Thoracic aorta (tissue), 2 donors: ENCODE measurements at regions not wholly inside any gene's neighbourhood (a gene's known extent, or its start where the extent isn't known, plus 50 kb on each side); places are given as distances from the start of the nearest gene placed in this dataset.

Source experiments
- ATAC-seq: fragments of 150-250 bp; one replicate; pipeline ENCODE4 v1.8.0; 2017; ENCODE audit warnings: low read depth; ENCODE audit not compliant: insufficient number of reproducible peaks, low FRiP score
- DNase-seq: peaks from one replicate; pipeline ENCODE4 v3.0.0-alpha.2; 2020; ENCODE audit warnings: low spot score
- H3K27ac ChIP-seq, 2 donors: fragments of 200-600 bp; sonication (generic); 1 replicate in 1 of 2; 2 replicates in 1 of 2; pipeline ENCODE4 v1.5.1; 2016; ENCODE audit warnings: mild to moderate bottlenecking in 2 of 2, moderate library complexity in 2 of 2
- H3K27me3 ChIP-seq: fragments of 200-600 bp; sonication (generic); replicated peaks from 2 replicates; pipeline ENCODE4 v1.6.0; 2016; ENCODE audit warnings: mild to moderate bottlenecking; ENCODE audit not compliant: insufficient read depth
- H3K36me3 ChIP-seq: fragments of 200-600 bp; sonication (generic); one replicate; pipeline ENCODE4 v1.5.1; 2016
- H3K4me1 ChIP-seq, 2 donors: fragments of 200-600 bp; sonication (generic); 1 replicate in 1 of 2; 2 replicates in 1 of 2; pipeline versions ENCODE4 v1.5.1 to v1.6.0; 2016; ENCODE audit warnings: low read depth in 2 of 2, mild to moderate bottlenecking in 1 of 2; ENCODE audit not compliant: control insufficient read depth in 1 of 2
- H3K4me3 ChIP-seq: fragments of 200-600 bp; sonication (generic); 2 replicates; pipeline ENCODE4 v1.5.1; 2016; ENCODE audit warnings: mild to moderate bottlenecking
- H3K9me3 ChIP-seq: fragments of 200-600 bp; sonication (generic); 2 replicates; pipeline ENCODE4 v1.5.1; 2016
- CTCF ChIP-seq: fragments of 200-600 bp; sonication (generic); IDR thresholded peaks from one replicate; pipeline ENCODE4 v1.5.1; 2019; ENCODE audit warnings: antibody characterized with exemption

- DNase-seq: no peak
- no peaks in the 10 kb centered on the region for H3K9me3 ChIP-seq
- peak overlapping the region; percentile 84 to 88 for H3K27ac ChIP-seq
- no peaks in the 10 kb centered on the region for H3K36me3 ChIP-seq
- no peak for TF ChIP-seq CTCF
- H3K27me3 ChIP-seq: no peaks in the 10 kb centered on the region
- peak; percentile 95 for ATAC-seq
- peaks cover 14 to 48% of the 10 kb centered on the region in 2 donors for H3K4me1 ChIP-seq
- peak overlapping the region; percentile 59 for H3K4me3 ChIP-seq
These were observed 107.5 kb upstream of the ATF7IP start for GRCh38 chr12:14257734-14258574.

DNA sequence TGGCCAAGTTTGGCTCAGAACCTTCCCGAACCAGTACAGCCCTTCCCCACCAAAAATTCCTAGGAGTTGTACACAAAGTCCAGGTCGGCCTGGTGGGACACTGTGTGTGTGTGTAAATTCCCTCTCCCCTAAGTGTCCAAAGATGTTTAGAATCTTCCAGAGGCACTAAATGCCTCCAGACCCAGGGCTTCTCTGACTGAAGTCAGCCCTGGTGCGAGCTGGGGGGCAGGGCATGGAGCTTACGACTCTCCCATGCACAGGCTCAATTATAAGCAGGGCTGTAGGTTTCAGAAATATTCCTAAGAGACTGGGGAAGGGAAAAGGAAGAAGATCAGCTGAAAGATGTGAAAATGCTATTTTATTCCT lies 106.9 kb upstream of the ATF7IP start:
- no peak for ATAC-seq
- TF ChIP-seq CTCF: no peak
- no peak for DNase-seq
- peaks cover 14 to 48% of the 10 kb centered on the region in 2 donors for H3K4me1 ChIP-seq
- peak overlapping the region; percentile 59 for H3K4me3 ChIP-seq
- H3K9me3 ChIP-seq: no peaks in the 10 kb centered on the region
- H3K27me3 ChIP-seq: no peaks in the 10 kb centered on the region
- peak overlapping the region; percentile 84 to 88 for H3K27ac ChIP-seq
- no peaks in the 10 kb centered on the region for H3K36me3 ChIP-seq

DNA sequence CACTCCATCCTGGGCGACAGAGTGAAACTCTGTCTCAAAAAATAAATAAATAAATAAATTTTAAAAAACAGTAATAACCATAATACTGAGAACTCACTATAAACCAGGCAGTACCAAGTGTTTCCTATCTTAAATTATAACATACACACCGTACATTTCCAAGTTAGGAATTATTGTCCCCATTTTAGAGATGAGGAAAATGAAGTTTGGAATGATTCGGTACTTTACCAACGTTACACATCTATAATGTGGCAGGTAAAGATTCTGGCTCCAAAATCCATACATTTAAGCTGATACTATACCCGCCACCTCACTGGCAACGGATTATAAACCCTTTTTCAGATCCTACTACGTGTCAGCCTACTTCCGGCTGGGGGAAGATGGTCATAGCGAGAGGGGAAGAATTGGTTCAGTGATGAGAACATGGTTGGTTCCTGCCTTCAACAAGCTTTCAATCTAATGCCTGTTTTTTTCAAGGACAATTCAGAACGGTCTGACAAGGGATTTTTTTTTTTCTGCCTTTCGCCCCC lies 105.9 kb upstream of the ATF7IP start:
- H3K4me1 ChIP-seq: peaks cover 14 to 48% of the 10 kb centered on the region in 2 donors
- ATAC-seq: no peak
- no peaks in the 10 kb centered on the region for H3K9me3 ChIP-seq
- H3K27me3 ChIP-seq: no peaks in the 10 kb centered on the region
- no peak for DNase-seq
- peak overlapping the region; percentile 55 for H3K4me3 ChIP-seq
- H3K36me3 ChIP-seq: no peaks in the 10 kb centered on the region
- TF ChIP-seq CTCF: no peak
- peak overlapping the region; percentile 60 to 85 for H3K27ac ChIP-seq

- H3K9me3 ChIP-seq: no peaks in the 10 kb centered on the region
- H3K27ac ChIP-seq: peak overlapping the region; percentile 60 to 85
- TF ChIP-seq CTCF: no peak
- DNase-seq (peak; percentile 78), ATAC-seq (no peak)
- peaks cover 14 to 48% of the 10 kb centered on the region in 2 donors for H3K4me1 ChIP-seq
- peak overlapping the region; percentile 55 for H3K4me3 ChIP-seq
- no peaks in the 10 kb centered on the region for H3K36me3 ChIP-seq
- H3K27me3 ChIP-seq: no peaks in the 10 kb centered on the region
These were observed 105.2 kb upstream of the ATF7IP start for GRCh38 chr12:14260011-14260993.

DNA sequence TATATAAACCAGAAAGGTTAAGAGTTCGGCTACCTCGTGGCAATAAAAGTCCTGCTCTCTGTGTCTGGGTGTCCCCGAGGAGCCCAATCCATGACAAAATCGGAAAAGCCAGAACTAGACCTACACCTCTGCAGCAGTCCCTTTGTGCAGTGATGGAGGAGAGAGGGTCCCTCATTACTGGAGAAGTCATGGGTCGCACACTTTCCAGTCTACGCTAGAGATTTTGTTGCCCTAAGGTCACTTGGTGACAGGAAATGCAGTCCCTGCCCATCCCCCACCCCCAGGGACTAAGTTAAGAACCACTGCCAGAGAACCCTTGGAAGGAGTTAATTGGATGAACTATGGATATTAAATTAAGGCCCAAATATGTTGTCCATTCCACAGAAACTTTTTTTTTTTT lies 104.4 kb upstream of the ATF7IP start:
- H3K4me3 ChIP-seq: no peak overlapping the region
- no peaks in the 10 kb centered on the region for H3K9me3 ChIP-seq
- peak overlapping the region; percentile 60 to 85 for H3K27ac ChIP-seq
- DNase-seq: no peak
- H3K4me1 ChIP-seq: peaks cover 12 to 42% of the 10 kb centered on the region in 2 donors
- H3K27me3 ChIP-seq: no peaks in the 10 kb centered on the region
- TF ChIP-seq CTCF: no peak
- no peaks in the 10 kb centered on the region for H3K36me3 ChIP-seq
- no peak for ATAC-seq
